DND-41 (cell line): ENCODE measurements at regions not wholly inside any gene's neighbourhood (a gene's known extent, or its start where the extent isn't known, plus 50 kb on each side); places are given as distances from the start of the nearest gene placed in this dataset.

Source experiments
- CTCF ChIP-seq: IDR thresholded peaks from 2 replicates; pipeline ENCODE4 v1.5.1; 2012; ENCODE audit warnings: borderline replicate concordance, low read length, moderate library complexity, mild to moderate bottlenecking; ENCODE audit not compliant: poor library complexity, severe bottlenecking; ENCODE audit errors: extremely low read depth
- EZH2 ChIP-seq: IDR thresholded peaks from 3 replicates; pipeline ENCODE4 v1.6.1; 2012; ENCODE audit warnings: borderline replicate concordance, low read depth, mild to moderate bottlenecking, moderate library complexity, low read length, inconsistent platforms; ENCODE audit not compliant: severe bottlenecking

GRCh38 chr10:130513686-130514476 lies 377.7 kb downstream of the GLRX3 start:
- TF ChIP-seq CTCF: no peak
- no peak for TF ChIP-seq EZH2
